ENCODE measurements at regions not wholly inside any gene's neighbourhood (a gene's known extent, or its start where the extent isn't known, plus 50 kb on each side); places are given as distances from the start of the nearest gene placed in this dataset.

- TF ChIP-seq ZNF184 (tag by site-specific recombination; IDR thresholded peaks at IDR 0.05) (no peak), MYNN (tag by site-specific recombination; IDR thresholded peaks at IDR 0.05; ENCODE audit: borderline replicate concordance) (no peak), ZNF133 (tag by site-specific recombination; IDR thresholded peaks at IDR 0.05) (no peak), ZNF510 (tag by site-specific recombination; IDR thresholded peaks at IDR 0.05; ENCODE audit: insufficient replicate concordance) (no peak), ZFP3 (tag by site-specific recombination; IDR thresholded peaks at IDR 0.05; ENCODE audit: low read depth) (no peak), ZNF555 (tag by site-specific recombination; conservative IDR thresholded peaks at IDR 0.05) (no peak), ZNF211 (tag by site-specific recombination; IDR thresholded peaks at IDR 0.05; ENCODE audit: low read depth) (no peak), ZNF549 (tag by site-specific recombination; IDR thresholded peaks at IDR 0.05) (no peak)
- TF ChIP-seq, protein P1, sequence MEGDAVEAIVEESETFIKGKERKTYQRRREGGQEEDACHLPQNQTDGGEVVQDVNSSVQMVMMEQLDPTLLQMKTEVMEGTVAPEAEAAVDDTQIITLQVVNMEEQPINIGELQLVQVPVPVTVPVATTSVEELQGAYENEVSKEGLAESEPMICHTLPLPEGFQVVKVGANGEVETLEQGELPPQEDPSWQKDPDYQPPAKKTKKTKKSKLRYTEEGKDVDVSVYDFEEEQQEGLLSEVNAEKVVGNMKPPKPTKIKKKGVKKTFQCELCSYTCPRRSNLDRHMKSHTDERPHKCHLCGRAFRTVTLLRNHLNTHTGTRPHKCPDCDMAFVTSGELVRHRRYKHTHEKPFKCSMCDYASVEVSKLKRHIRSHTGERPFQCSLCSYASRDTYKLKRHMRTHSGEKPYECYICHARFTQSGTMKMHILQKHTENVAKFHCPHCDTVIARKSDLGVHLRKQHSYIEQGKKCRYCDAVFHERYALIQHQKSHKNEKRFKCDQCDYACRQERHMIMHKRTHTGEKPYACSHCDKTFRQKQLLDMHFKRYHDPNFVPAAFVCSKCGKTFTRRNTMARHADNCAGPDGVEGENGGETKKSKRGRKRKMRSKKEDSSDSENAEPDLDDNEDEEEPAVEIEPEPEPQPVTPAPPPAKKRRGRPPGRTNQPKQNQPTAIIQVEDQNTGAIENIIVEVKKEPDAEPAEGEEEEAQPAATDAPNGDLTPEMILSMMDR (tag by site-specific recombination; IDR thresholded peaks at IDR 0.05): no peak
- TF ChIP-seq, protein P2, sequence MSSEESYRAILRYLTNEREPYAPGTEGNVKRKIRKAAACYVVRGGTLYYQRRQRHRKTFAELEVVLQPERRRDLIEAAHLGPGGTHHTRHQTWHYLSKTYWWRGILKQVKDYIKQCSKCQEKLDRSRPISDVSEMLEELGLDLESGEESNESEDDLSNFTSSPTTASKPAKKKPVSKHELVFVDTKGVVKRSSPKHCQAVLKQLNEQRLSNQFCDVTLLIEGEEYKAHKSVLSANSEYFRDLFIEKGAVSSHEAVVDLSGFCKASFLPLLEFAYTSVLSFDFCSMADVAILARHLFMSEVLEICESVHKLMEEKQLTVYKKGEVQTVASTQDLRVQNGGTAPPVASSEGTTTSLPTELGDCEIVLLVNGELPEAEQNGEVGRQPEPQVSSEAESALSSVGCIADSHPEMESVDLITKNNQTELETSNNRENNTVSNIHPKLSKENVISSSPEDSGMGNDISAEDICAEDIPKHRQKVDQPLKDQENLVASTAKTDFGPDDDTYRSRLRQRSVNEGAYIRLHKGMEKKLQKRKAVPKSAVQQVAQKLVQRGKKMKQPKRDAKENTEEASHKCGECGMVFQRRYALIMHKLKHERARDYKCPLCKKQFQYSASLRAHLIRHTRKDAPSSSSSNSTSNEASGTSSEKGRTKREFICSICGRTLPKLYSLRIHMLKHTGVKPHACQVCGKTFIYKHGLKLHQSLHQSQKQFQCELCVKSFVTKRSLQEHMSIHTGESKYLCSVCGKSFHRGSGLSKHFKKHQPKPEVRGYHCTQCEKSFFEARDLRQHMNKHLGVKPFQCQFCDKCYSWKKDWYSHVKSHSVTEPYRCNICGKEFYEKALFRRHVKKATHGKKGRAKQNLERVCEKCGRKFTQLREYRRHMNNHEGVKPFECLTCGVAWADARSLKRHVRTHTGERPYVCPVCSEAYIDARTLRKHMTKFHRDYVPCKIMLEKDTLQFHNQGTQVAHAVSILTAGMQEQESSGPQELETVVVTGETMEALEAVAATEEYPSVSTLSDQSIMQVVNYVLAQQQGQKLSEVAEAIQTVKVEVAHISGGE (tag by site-specific recombination; conservative IDR thresholded peaks at IDR 0.05; ENCODE audit: low read depth): no peak
- TF ChIP-seq, protein P3, sequence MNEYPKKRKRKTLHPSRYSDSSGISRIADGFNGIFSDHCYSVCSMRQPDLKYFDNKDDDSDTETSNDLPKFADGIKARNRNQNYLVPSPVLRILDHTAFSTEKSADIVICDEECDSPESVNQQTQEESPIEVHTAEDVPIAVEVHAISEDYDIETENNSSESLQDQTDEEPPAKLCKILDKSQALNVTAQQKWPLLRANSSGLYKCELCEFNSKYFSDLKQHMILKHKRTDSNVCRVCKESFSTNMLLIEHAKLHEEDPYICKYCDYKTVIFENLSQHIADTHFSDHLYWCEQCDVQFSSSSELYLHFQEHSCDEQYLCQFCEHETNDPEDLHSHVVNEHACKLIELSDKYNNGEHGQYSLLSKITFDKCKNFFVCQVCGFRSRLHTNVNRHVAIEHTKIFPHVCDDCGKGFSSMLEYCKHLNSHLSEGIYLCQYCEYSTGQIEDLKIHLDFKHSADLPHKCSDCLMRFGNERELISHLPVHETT (tag by site-specific recombination; IDR thresholded peaks at IDR 0.05): no peak
- TF ChIP-seq, protein P4, sequence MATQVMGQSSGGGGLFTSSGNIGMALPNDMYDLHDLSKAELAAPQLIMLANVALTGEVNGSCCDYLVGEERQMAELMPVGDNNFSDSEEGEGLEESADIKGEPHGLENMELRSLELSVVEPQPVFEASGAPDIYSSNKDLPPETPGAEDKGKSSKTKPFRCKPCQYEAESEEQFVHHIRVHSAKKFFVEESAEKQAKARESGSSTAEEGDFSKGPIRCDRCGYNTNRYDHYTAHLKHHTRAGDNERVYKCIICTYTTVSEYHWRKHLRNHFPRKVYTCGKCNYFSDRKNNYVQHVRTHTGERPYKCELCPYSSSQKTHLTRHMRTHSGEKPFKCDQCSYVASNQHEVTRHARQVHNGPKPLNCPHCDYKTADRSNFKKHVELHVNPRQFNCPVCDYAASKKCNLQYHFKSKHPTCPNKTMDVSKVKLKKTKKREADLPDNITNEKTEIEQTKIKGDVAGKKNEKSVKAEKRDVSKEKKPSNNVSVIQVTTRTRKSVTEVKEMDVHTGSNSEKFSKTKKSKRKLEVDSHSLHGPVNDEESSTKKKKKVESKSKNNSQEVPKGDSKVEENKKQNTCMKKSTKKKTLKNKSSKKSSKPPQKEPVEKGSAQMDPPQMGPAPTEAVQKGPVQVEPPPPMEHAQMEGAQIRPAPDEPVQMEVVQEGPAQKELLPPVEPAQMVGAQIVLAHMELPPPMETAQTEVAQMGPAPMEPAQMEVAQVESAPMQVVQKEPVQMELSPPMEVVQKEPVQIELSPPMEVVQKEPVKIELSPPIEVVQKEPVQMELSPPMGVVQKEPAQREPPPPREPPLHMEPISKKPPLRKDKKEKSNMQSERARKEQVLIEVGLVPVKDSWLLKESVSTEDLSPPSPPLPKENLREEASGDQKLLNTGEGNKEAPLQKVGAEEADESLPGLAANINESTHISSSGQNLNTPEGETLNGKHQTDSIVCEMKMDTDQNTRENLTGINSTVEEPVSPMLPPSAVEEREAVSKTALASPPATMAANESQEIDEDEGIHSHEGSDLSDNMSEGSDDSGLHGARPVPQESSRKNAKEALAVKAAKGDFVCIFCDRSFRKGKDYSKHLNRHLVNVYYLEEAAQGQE (tag by site-specific recombination; IDR thresholded peaks at IDR 0.05): no peak
- TF ChIP-seq, protein P5, sequence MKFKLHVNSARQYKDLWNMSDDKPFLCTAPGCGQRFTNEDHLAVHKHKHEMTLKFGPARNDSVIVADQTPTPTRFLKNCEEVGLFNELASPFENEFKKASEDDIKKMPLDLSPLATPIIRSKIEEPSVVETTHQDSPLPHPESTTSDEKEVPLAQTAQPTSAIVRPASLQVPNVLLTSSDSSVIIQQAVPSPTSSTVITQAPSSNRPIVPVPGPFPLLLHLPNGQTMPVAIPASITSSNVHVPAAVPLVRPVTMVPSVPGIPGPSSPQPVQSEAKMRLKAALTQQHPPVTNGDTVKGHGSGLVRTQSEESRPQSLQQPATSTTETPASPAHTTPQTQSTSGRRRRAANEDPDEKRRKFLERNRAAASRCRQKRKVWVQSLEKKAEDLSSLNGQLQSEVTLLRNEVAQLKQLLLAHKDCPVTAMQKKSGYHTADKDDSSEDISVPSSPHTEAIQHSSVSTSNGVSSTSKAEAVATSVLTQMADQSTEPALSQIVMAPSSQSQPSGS (tag by site-specific recombination; IDR thresholded peaks at IDR 0.05; ENCODE audit: low read depth): no peak
- TF ChIP-seq, protein P6, sequence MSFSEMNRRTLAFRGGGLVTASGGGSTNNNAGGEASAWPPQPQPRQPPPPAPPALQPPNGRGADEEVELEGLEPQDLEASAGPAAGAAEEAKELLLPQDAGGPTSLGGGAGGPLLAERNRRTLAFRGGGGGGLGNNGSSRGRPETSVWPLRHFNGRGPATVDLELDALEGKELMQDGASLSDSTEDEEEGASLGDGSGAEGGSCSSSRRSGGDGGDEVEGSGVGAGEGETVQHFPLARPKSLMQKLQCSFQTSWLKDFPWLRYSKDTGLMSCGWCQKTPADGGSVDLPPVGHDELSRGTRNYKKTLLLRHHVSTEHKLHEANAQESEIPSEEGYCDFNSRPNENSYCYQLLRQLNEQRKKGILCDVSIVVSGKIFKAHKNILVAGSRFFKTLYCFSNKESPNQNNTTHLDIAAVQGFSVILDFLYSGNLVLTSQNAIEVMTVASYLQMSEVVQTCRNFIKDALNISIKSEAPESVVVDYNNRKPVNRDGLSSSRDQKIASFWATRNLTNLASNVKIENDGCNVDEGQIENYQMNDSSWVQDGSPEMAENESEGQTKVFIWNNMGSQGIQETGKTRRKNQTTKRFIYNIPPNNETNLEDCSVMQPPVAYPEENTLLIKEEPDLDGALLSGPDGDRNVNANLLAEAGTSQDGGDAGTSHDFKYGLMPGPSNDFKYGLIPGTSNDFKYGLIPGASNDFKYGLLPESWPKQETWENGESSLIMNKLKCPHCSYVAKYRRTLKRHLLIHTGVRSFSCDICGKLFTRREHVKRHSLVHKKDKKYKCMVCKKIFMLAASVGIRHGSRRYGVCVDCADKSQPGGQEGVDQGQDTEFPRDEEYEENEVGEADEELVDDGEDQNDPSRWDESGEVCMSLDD (tag by site-specific recombination; IDR thresholded peaks at IDR 0.05): no peak
Measured at GRCh38 chr6:2517401-2517800, 233.3 kb downstream of the MYLK4 start.
